Naive B cell (primary cell): ENCODE measurements at regions not wholly inside any gene's neighbourhood (a gene's known extent, or its start where the extent isn't known, plus 50 kb on each side); places are given as distances from the start of the nearest gene placed in this dataset.

Experiments used
- ATAC-seq, 2 donors: fragments of 150-1000 bp; cut with Tn5 transposase; 2 replicates each; pipeline ENCODE4 v1.10.0; 2021; ENCODE audit warnings: low read depth in 2 of 2, mild to moderate bottlenecking in 2 of 2, moderate library complexity in 2 of 2
- DNase-seq: peaks from one replicate; pipeline ENCODE4 v3.0.0; 2022
- H3K27ac Mint-ChIP-seq, 6 donors: one replicate each; pipeline ENCODE4 v1.8.0; 2020 to 2022; ENCODE audit warnings: mild to moderate bottlenecking in 6 of 6, mixed read lengths in 6 of 6, moderate library complexity in 5 of 6, inconsistent platforms in 2 of 6
- H3K27me3 Mint-ChIP-seq, 3 donors: one replicate each; pipeline ENCODE4 v1.8.0; 2021 to 2022; ENCODE audit warnings: mixed read lengths in 3 of 3, mild to moderate bottlenecking in 1 of 3
- H3K36me3 Mint-ChIP-seq, 2 donors: one replicate each; pipeline ENCODE4 v1.8.0; 2020 to 2022; ENCODE audit warnings: mixed read lengths in 2 of 2, inconsistent platforms in 1 of 2, mild to moderate bottlenecking in 1 of 2
- H3K4me1 Mint-ChIP-seq, 3 donors: one replicate each; pipeline ENCODE4 v1.8.0; 2020 to 2022; ENCODE audit warnings: mixed read lengths in 3 of 3, inconsistent platforms in 1 of 3, mild to moderate bottlenecking in 1 of 3, moderate library complexity in 1 of 3
- H3K4me3 Mint-ChIP-seq, 8 donors: one replicate each; pipeline ENCODE4 v1.8.0; 2020 to 2022; ENCODE audit warnings: mild to moderate bottlenecking in 8 of 8, mixed read lengths in 8 of 8, moderate library complexity in 8 of 8, inconsistent platforms in 2 of 8
- H3K9me3 Mint-ChIP-seq, 7 donors: one replicate each; pipeline ENCODE4 v1.8.0; 2020 to 2022; ENCODE audit warnings: mixed read lengths in 7 of 7, mild to moderate bottlenecking in 5 of 7, inconsistent platforms in 2 of 7, moderate library complexity in 1 of 7

DNA sequence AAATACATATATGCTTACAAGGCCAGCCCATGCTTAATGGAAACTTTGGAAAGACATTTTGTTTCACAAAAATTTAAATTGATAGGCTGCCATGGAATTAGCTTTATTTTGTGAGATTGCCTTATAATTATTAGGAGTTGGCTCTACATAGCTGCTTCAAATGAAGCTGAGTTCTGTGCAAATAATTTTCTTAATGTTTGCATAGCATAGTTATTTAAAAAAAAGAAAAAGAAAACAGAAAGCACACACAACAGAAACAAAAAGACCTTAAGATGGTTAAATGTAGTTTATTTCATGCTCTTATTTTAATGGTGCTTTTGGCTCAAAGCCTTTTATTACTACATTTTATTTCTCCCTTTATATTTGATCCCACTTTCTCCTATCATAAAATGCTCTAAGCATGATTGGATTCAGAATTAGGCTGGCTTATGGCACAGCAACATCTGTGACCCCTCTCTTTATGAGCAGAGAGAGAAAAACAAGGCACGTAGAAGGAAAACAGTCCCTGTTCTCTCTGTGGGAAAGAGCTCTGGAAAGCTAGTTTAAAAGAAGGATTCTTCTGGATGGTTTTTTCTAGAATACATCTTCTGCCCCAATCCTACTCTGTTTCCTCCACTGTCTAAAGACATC is 530.5 kb downstream of the NTRK2 start:
- Mint-ChIP-seq H3K36me3 (no peaks in the 10 kb centered on the region), H3K4me3 (no peak overlapping the region), H3K4me1 (no peaks in the 10 kb centered on the region), H3K9me3 (peaks cover under 1 to 3% (median 2%) of the 10 kb centered on the region in 7 donors), H3K27ac (no peak overlapping the region), H3K27me3 (no peaks in the 10 kb centered on the region)
- ATAC-seq (no peak), DNase-seq (no peak)

DNA sequence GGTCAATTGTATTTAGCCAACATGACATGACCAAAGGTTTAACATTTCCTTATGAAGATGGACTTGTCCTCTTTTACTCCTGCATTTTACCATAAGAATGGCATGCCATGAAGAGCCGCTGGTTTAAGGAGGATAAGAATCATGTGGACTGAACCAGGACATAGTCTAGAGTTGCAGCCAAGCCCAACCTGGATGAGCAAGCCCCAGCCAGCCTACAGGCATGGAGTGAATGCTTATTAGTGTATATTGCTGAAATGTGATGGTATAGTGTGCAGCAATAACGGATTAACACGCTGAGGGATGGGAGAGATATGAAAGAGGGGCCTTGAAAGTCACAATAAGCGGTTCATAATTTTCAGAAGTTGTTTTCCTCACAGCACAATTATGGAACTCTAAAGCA is 523.2 kb downstream of the NTRK2 start:
- no peaks in the 10 kb centered on the region for H3K4me1 Mint-ChIP-seq

DNA sequence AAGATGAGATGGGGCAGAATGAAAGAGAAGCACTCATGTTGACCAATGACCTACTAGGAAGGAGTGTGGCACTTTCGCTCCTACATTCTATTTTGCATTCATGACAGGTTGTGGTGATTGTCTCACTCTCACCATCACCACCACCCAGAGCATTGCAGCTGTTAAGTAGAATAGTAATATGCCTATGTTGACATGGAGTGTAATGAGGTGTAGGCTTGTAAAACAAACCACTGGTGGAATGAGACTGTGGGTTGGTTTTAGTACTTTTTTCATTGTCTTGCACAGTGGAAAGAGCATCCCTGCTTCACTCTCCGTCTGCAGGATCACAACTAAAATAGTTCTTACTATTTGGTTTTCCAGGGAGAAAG is 516.7 kb downstream of the NTRK2 start:
- Mint-ChIP-seq H3K36me3 (no peaks in the 10 kb centered on the region), H3K4me3 (no peak overlapping the region), H3K4me1 (no peaks in the 10 kb centered on the region), H3K27me3 (peaks cover 5 to 8% (median 6%) of the 10 kb centered on the region in 3 donors), H3K9me3 (peaks cover 0 to 4% (median 0%) of the 10 kb centered on the region in 7 donors), H3K27ac (no peak overlapping the region)
- ATAC-seq (no peak), DNase-seq (no peak)

More for the DNA sequence above, 523.2 kb downstream of the NTRK2 start:
- Mint-ChIP-seq H3K9me3 (peaks cover 0 to 16% (median 7%) of the 10 kb centered on the region in 7 donors), H3K27ac (no peak overlapping the region), H3K4me3 (no peak overlapping the region), H3K27me3 (peaks cover 0 to 11% (median 0%) of the 10 kb centered on the region in 3 donors), H3K36me3 (no peaks in the 10 kb centered on the region)
- DNase-seq (no peak), ATAC-seq (no peak)

DNA sequence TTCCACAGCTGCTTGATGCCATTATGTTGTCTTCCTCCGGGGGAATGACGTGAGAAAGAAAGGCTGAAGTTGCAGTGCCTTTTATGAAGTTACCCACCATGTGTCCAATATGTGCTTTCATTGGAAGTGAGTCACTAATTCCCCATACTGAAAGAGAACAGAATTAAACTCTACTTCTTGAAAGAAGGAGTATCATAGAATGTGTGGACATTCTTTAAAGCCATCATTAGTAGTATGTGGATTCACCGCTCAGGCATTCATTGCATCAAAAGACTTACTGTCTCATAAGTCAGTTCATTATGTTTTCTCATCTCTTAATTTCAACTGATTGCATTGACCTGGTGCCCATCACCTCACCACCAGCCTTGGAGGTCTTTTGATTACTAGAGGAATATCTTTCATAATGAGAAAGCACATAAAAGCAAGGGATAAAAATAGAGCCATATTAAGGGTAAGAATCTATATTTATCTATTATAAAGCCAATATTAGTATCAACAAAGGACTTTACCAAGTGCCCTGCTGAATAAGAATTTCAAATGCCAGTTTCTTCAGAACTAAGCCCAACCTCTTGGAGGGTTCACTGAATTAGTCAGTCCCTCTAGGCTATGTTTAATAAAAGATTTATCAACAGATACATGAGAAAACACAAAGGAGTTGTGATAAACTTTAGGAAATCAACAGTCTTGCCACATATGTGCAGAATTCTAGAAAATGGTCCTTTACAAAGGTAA is 516.1 kb downstream of the NTRK2 start:
- H3K27me3 Mint-ChIP-seq: peaks cover 6 to 8% (median 7%) of the 10 kb centered on the region in 3 donors
- H3K9me3 Mint-ChIP-seq: peaks cover 0 to 4% (median 0%) of the 10 kb centered on the region in 7 donors
- H3K27ac Mint-ChIP-seq: no peak overlapping the region
- no peak for DNase-seq
- H3K4me3 Mint-ChIP-seq: no peak overlapping the region
- H3K4me1 Mint-ChIP-seq: no peaks in the 10 kb centered on the region
- H3K36me3 Mint-ChIP-seq: no peaks in the 10 kb centered on the region
- no peak for ATAC-seq

DNA sequence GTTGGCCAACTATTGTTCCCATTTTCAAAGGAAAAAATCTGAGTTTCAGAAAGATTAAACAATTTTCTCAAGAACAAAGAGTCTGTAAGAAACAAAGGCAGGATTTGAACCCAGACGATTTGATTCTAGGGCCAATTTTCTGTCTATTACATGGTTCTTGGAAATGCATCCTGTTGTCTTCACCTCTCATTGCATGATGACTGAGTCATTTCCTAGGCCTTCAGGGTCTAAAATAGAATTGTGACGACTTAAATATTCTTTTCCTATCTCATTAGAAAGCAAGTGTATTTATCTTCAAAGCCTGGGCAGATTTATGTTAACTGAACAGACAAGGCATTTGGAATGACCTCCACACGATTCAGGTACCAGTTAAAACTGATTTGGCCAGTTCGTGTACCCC is 512.9 kb downstream of the NTRK2 start:
- no peaks in the 10 kb centered on the region for H3K4me1 Mint-ChIP-seq
- no peak for ATAC-seq
- H3K27ac Mint-ChIP-seq: no peak overlapping the region
- DNase-seq: no peak
- peaks cover 0 to 4% (median 0%) of the 10 kb centered on the region in 7 donors for H3K9me3 Mint-ChIP-seq
- H3K27me3 Mint-ChIP-seq: peaks cover 0 to 11% (median 7%) of the 10 kb centered on the region in 3 donors
- H3K4me3 Mint-ChIP-seq: no peak overlapping the region
- no peaks in the 10 kb centered on the region for H3K36me3 Mint-ChIP-seq

DNA sequence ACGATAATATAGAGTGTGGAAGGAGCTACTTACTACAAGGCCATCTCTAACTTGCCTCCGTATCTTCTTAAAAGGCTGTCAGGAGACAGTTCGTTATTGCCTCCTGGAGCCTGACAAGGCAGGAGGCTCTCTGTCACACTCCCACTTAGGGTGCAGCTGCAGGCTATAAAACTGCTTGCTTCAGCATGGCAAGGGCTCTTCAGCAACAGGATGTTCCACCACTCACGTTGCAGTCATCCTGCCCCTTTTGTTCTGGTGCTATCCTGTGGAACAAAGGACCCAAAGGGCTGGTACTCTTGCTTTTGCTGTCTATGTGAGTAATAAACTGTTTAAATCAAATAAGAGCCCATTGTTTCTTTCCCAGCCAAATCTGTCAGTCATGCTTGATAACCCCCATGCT is 508.9 kb downstream of the NTRK2 start:
- no peaks in the 10 kb centered on the region for H3K4me1 Mint-ChIP-seq
- peaks cover 0 to 7% (median 4%) of the 10 kb centered on the region in 3 donors for H3K27me3 Mint-ChIP-seq
- peaks cover 0 to 4% (median 0%) of the 10 kb centered on the region in 7 donors for H3K9me3 Mint-ChIP-seq
- ATAC-seq (no peak), DNase-seq (no peak)
- no peaks in the 10 kb centered on the region for H3K36me3 Mint-ChIP-seq
- no peak overlapping the region for H3K4me3 Mint-ChIP-seq
- no peak overlapping the region for H3K27ac Mint-ChIP-seq

DNA sequence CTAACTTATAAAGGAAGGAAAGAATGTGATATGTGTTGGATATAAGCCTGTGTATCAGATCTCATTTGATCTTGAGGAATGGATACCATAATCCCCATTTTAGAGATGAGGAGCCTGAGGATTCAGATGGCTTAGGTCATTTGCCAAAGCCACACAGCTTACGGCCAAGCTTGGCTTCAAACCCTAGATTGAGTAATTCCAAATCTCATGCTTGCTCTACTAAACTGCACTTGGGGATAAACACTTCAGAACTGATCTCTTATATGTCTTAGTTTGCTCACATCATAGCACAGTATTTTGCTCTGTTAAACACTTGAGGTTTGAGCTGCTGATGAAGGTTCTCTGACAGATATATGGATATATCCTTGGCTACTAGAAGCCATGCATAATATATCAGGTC is 504.4 kb downstream of the NTRK2 start:
- no peak overlapping the region for H3K4me3 Mint-ChIP-seq
- H3K27ac Mint-ChIP-seq: no peak overlapping the region
- peaks cover 0 to 10% (median 5%) of the 10 kb centered on the region in 7 donors for H3K9me3 Mint-ChIP-seq
- DNase-seq (no peak), ATAC-seq (no peak)
- peaks cover 0 to 2% (median 0%) of the 10 kb centered on the region in 3 donors for H3K27me3 Mint-ChIP-seq
- H3K4me1 Mint-ChIP-seq: no peaks in the 10 kb centered on the region
- H3K36me3 Mint-ChIP-seq: no peaks in the 10 kb centered on the region

DNA sequence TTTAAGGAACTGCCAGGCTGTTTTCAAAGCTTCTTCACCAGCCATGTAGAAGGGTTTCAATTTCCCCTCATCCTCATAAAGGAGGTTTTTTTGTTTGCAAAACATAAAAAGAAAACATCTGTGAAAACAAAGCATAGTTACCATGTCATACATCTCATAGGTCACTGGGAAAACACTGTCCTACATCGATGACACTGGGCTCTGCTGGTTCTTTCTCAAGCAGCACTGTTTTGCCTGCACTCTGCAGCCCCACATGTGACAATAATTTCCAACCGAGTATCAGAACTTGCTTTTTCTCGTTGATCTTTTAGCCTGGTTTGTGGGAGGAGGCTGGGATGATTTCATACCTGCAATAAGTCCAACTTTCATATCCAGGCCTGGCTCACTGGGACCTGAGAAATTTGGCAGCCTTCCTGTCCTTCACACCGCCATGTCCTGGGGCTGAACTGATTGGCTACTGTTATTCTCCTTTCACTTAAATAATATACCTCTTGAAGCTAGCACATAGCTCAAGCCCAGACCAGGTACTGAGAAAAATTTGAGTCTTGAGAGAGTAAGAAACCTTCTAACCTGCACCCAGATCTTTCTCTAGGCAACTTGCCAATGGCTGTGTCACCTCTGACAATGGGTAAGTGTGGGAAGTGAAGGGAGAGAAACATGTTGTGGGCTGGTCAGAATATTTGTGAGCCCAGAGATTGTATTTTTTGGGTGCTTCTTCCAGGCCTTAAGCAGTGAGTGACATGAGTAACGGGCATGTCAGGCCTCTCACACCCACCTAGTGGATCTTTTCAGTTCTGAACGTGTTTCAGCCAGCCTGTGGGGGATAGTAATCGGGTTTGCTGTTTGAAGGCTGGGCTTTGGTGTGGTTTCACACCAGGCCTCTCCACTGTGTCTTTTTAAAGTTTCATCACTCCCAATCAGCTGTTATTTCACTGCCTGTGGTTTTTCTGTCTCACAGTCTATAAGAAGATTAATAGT is 502.8 kb downstream of the NTRK2 start:
- Mint-ChIP-seq H3K4me3 (no peak overlapping the region), H3K4me1 (no peaks in the 10 kb centered on the region), H3K27me3 (no peaks in the 10 kb centered on the region), H3K27ac (no peak overlapping the region), H3K36me3 (no peaks in the 10 kb centered on the region), H3K9me3 (peaks cover 4 to 10% (median 5%) of the 10 kb centered on the region in 7 donors)
- DNase-seq (no peak), ATAC-seq (no peak)

DNA sequence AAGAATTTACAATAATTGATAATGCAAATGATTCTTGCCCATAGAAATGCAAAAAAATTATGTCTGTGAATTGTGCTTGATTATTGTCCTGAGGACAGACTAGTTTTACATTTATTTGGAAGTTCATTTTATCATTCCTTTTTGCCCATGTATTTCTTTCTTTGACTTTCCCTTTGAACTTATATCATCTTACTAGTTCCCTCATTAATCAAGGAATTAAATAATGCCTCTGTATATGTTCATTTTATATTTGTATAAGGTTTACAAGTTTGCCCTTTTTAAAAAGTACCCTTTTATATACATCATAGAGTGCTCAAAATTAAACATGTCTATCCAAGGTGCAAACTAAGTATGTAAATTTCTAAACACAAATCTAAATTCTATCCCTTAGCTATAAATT is 501.6 kb downstream of the NTRK2 start:
- ATAC-seq (no peak), DNase-seq (no peak)
- Mint-ChIP-seq H3K27ac (no peak overlapping the region), H3K36me3 (no peaks in the 10 kb centered on the region), H3K4me3 (no peak overlapping the region), H3K27me3 (no peaks in the 10 kb centered on the region), H3K9me3 (peaks cover 4 to 10% (median 7%) of the 10 kb centered on the region in 7 donors), H3K4me1 (no peaks in the 10 kb centered on the region)

DNA sequence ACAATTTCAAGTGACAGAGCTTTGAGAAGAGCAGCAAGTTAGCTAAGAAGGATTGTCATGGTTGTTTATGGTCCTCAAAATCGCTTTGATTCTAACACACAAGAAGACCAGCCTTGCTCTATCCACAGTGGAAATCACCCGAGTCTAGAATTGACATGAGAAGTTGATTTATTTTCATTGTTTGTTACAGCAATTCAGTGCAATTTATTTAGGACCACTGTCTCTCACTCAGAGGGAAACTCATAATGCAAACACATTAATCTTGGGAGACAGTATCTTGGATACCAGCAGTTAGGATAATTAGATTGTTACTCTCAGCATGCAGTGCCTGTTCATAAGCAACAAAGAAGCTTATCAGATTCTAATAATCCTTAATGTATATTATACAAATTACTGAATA is 498.9 kb downstream of the NTRK2 start:
- Mint-ChIP-seq H3K9me3 (peaks cover 4 to 24% (median 8%) of the 10 kb centered on the region in 7 donors), H3K4me3 (no peak overlapping the region), H3K4me1 (no peaks in the 10 kb centered on the region), H3K27ac (no peak overlapping the region), H3K36me3 (no peaks in the 10 kb centered on the region), H3K27me3 (no peaks in the 10 kb centered on the region)
- DNase-seq: no peak
- no peak for ATAC-seq

DNA sequence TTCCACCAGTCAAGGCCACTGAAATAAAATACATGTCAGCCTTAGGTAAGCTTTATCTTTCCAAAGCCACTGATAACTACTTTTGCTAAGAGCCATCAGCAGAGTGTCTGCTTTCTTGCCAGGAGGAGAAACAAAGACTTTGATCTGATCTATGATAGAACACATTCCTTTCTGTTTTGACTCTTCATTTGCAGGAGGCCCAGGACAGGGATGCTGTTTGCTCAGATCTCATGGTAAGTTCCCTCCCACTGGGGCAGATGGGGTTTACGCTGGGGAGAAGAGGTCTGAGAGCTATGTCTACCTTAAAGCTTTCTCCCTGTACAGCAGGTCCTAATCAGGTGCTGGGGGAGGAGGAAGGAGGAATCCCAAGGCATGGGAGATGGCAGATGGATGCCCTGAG is 497.6 kb downstream of the NTRK2 start:
- Mint-ChIP-seq H3K27me3 (no peaks in the 10 kb centered on the region), H3K27ac (no peak overlapping the region), H3K9me3 (peaks cover 4 to 25% (median 10%) of the 10 kb centered on the region in 7 donors), H3K36me3 (no peaks in the 10 kb centered on the region), H3K4me3 (no peak overlapping the region), H3K4me1 (no peaks in the 10 kb centered on the region)
- DNase-seq: no peak
- ATAC-seq: no peak

DNA sequence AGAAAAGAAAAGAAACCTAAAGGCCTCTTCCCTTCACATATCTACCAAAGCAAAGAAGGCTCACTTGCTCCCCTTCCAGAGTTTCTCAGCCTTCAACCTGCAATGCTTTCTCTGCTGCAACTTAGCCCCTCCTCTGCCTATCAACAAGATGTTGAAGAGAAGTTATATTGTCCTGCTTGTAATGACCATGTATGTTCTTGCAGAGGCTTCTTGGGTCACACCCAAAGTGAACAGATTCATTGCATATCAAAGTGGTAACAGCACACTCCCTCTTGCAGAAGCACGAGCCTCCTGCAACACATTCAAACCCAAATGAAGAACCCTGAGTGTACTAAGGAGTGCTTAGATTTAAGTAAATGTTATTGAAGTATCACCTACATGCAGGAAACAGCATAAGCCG is 494.3 kb downstream of the NTRK2 start:
- Mint-ChIP-seq H3K4me1 (no peaks in the 10 kb centered on the region), H3K4me3 (no peak overlapping the region), H3K36me3 (no peaks in the 10 kb centered on the region), H3K27me3 (no peaks in the 10 kb centered on the region), H3K9me3 (peaks cover 0 to 15% (median 4%) of the 10 kb centered on the region in 7 donors), H3K27ac (no peak overlapping the region)
- ATAC-seq (no peak), DNase-seq (no peak)

DNA sequence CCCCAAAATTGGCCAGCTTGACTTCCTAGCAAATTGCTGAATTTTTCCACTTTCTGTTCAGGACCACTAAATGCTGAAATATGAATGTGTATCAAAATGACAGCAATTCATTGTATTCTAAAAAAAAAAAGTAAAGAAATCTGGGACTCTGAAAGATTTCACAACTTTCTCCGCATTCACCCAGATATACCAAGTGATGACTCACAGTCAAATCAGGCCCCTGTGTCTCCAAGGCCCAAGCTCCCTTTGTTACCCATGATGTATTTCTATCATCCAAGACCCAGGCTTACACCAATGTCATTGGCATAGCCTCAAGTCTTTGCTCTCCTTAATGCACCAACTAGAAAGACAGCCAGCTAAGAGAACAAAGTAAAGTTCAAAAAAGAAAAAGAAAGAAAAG is 493.9 kb downstream of the NTRK2 start:
- no peak for ATAC-seq
- no peak overlapping the region for H3K4me3 Mint-ChIP-seq
- peaks cover 0 to 15% (median 4%) of the 10 kb centered on the region in 7 donors for H3K9me3 Mint-ChIP-seq
- H3K36me3 Mint-ChIP-seq: no peaks in the 10 kb centered on the region
- no peak for DNase-seq
- H3K4me1 Mint-ChIP-seq: no peaks in the 10 kb centered on the region
- H3K27me3 Mint-ChIP-seq: no peaks in the 10 kb centered on the region
- H3K27ac Mint-ChIP-seq: no peak overlapping the region
